Neuronal stem cell (in vitro differentiated cells): ENCODE measurements at regions not wholly inside any gene's neighbourhood (a gene's known extent, or its start where the extent isn't known, plus 50 kb on each side); places are given as distances from the start of the nearest gene placed in this dataset.
"Not testable (repeated sequence)": the region's sequence is repeated elsewhere in the genome, so short reads cannot be mapped to it uniquely, and the experiment has no call there.

ENCODE experiments used
- DNase-seq: peaks from one replicate; pipeline ENCODE4 v3.0.0-alpha.2; 2013; ENCODE audit warnings: low spot score
- H2AFZ ChIP-seq: one replicate; pipeline ENCODE4 v1.6.1; 2013; ENCODE audit warnings: mild to moderate bottlenecking, low read length, inconsistent platforms
- H2AK5ac ChIP-seq: 2 replicates; pipeline ENCODE4 v1.6.1; 2013; ENCODE audit warnings: low read depth, mild to moderate bottlenecking, inconsistent platforms, low read length, moderate library complexity, mixed read lengths
- H2BK120ac ChIP-seq: 2 replicates; pipeline ENCODE4 v1.6.1; 2013; ENCODE audit warnings: low read depth, mild to moderate bottlenecking, inconsistent platforms, low read length, moderate library complexity, mixed read lengths
- H2BK12ac ChIP-seq: one replicate; pipeline ENCODE4 v1.6.1; 2013; ENCODE audit warnings: low read length, inconsistent platforms
- H2BK15ac ChIP-seq: 2 replicates; pipeline ENCODE4 v1.6.1; 2013; ENCODE audit warnings: mild to moderate bottlenecking, low read length, inconsistent platforms, mixed read lengths
- H2BK5ac ChIP-seq: one replicate; pipeline ENCODE4 v1.6.1; 2013; ENCODE audit warnings: inconsistent platforms, mild to moderate bottlenecking, low read length, moderate library complexity
- H3K14ac ChIP-seq: one replicate; pipeline ENCODE4 v1.6.1; 2013; ENCODE audit warnings: low read length, inconsistent platforms
- H3K18ac ChIP-seq: 2 replicates; pipeline ENCODE4 v1.6.1; 2013; ENCODE audit warnings: low read length, inconsistent platforms
- H3K23ac ChIP-seq: 2 replicates; pipeline ENCODE4 v1.6.1; 2013; ENCODE audit warnings: low read depth, mild to moderate bottlenecking, mixed read lengths, low read length, inconsistent platforms; ENCODE audit not compliant: poor library complexity
- H3K27ac ChIP-seq: replicated peaks from 3 replicates; pipeline ENCODE4 v1.5.1; 2013; ENCODE audit warnings: low read length, inconsistent platforms
- H3K27me3 ChIP-seq, 3 experiments: 2 replicates each; pipeline ENCODE4 v1.6.1; 2013; ENCODE audit warnings: low read length in 3 of 3, mild to moderate bottlenecking in 2 of 3, inconsistent platforms in 1 of 3, low read depth in 1 of 3, mixed read lengths in 1 of 3, moderate library complexity in 1 of 3; ENCODE audit not compliant: control insufficient read depth in 3 of 3, insufficient read depth in 3 of 3
- H3K36me3 ChIP-seq, 2 donors: replicated peaks in 1 of 2; 2 replicates each; pipeline ENCODE4 v1.6.1; 2013; ENCODE audit warnings: low read length in 2 of 2; ENCODE audit not compliant: control insufficient read depth in 2 of 2, insufficient read depth in 2 of 2
- H3K4ac ChIP-seq: 2 replicates; pipeline ENCODE4 v1.6.1; 2013; ENCODE audit warnings: inconsistent platforms, mild to moderate bottlenecking, low read length, moderate library complexity
- H3K4me1 ChIP-seq, 2 donors: 1 replicate in 1 of 2; 2 replicates in 1 of 2; pipeline ENCODE4 v1.6.1; 2013; ENCODE audit warnings: low read length in 2 of 2, low read depth in 1 of 2; ENCODE audit not compliant: control insufficient read depth in 2 of 2, insufficient read depth in 1 of 2
- H3K4me2 ChIP-seq: one replicate; pipeline ENCODE4 v1.6.1; 2013; ENCODE audit warnings: mild to moderate bottlenecking, low read length, inconsistent platforms; ENCODE audit not compliant: insufficient read depth, poor library complexity, severe bottlenecking
- H3K4me3 ChIP-seq, 2 donors: 2 replicates each; pipeline ENCODE4 v1.5.1; 2013; ENCODE audit warnings: low read length in 2 of 2, mild to moderate bottlenecking in 2 of 2, inconsistent platforms in 1 of 2, moderate library complexity in 1 of 2
- H3K79me1 ChIP-seq: one replicate; pipeline ENCODE4 v1.6.1; 2013; ENCODE audit warnings: low read depth, mild to moderate bottlenecking, inconsistent platforms, low read length, moderate library complexity
- H3K9ac ChIP-seq: one replicate; pipeline ENCODE4 v1.6.1; 2013; ENCODE audit warnings: mild to moderate bottlenecking, low read depth, low read length, inconsistent platforms; ENCODE audit not compliant: poor library complexity
- H3K9me3 ChIP-seq, 2 donors: replicated peaks in 1 of 2; 2 replicates each; pipeline versions ENCODE3 to v1.6.1; 2013; ENCODE audit warnings: low read length in 2 of 2, mild to moderate bottlenecking in 2 of 2, inconsistent platforms in 1 of 2, low read depth in 1 of 2, mixed read lengths in 1 of 2, moderate library complexity in 1 of 2; ENCODE audit not compliant: control insufficient read depth in 2 of 2, insufficient read depth in 1 of 2
- H4K8ac ChIP-seq: one replicate; pipeline ENCODE4 v1.6.1; 2013; ENCODE audit warnings: low read depth, mild to moderate bottlenecking, inconsistent platforms, low read length, moderate library complexity
- H4K91ac ChIP-seq: one replicate; pipeline ENCODE4 v1.6.1; 2013; ENCODE audit warnings: low read length, low read depth, mild to moderate bottlenecking, inconsistent platforms; ENCODE audit not compliant: poor library complexity
- WGBS, 2 donors: extraction: QIAGEN DNeasy Blood & Tissue Kit; methylation state at CpG; one replicate each; pipeline ENCODE4 v1.1.7; 2013; ENCODE audit warnings: missing lambda C conversion rate in 2 of 2, mixed read lengths in 1 of 2; ENCODE audit not compliant: insufficient read length in 2 of 2, insufficient replicate concordance in 1 of 2; ENCODE audit errors: extremely low coverage in 2 of 2; 5-methylcytosine and 5-hydroxymethylcytosine counted together

DNA sequence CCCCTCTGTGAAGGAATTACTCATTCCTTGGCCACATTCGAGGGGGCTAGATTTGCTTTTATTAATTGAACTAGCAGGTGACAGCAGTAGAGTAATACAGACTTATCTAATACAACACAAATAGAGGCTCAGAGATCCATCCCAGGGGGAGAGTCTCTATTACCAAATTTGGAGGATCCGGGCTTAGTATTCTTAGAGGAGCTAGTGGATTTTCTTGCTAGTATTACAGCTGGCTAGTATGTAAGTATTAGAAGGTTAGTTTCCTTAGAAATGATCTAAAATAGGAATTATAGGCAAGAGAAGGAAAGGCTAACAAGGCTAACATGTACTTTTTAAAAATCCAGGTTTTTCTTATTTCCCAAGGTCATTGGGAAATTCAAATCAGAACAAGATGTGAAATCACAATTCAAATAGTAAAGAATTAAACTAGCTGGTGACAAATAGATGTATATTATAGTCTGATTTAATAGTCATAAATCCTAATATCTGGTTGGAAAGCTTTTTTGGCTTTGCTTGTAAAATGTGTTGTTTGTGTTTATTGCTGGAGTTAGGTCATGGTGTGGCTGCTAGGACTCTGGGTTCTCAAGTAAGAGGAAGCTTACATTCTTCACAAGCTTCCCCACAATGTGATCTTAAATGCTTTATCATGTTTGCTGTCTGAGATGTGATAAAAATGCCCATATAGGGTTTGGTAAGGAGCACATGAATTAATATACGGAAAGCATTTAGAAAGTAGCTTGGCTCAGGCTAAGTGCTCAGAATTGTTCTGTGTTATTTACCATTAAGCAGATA lies 160.4 kb upstream of the MPDZ start:
- Histone ChIP-seq H2AFZ (no peak overlapping the region), H2BK15ac (no peak overlapping the region), H4K91ac (no peak overlapping the region), H2BK5ac (no peak overlapping the region), H3K9me3 (no peaks in the 10 kb centered on the region), H3K79me1 (no peaks in the 10 kb centered on the region), H3K18ac (no peak overlapping the region), H3K27me3 (no peaks in the 10 kb centered on the region), H3K36me3 (no peaks in the 10 kb centered on the region), H3K4me3 (no peak overlapping the region), H3K4ac (no peak overlapping the region), H3K9ac (no peak overlapping the region), H3K27ac (no peak overlapping the region), H2BK12ac (no peak overlapping the region), H2BK120ac (no peak overlapping the region), H3K4me1 (peaks cover 0 to 8% of the 10 kb centered on the region in 2 donors), H3K23ac (no peak overlapping the region), H2AK5ac (no peak overlapping the region), H4K8ac (no peak overlapping the region), H3K4me2 (no peak overlapping the region), H3K14ac (no peak overlapping the region)
- no CpG with 5 or more reads among the region's 3 CpGs for WGBS, 2 donors
- no peak for DNase-seq

DNA sequence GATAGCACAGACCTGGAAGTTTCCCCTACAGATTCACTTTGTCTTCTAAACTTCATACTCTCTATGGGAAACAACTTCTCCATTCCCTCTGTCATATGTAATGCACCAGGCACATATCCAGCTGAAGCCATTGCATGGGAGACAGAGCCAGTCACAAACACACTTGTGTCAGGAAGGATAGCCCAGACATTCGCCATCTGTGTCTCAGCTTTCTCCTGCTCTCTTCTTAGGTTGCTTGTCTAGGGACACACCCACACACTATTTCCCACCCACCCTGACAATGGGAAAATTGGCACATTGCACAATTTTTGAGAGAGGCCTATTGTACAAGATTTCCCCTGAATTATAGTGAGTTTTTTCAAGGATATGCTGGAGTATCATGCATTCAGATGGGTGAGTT lies 158.4 kb upstream of the MPDZ start:
- H3K36me3 ChIP-seq, result no peaks in the 10 kb centered on the region
- no peak overlapping the region for H3K18ac ChIP-seq
- H3K4ac ChIP-seq, result no peak overlapping the region
- no peak overlapping the region for H4K91ac ChIP-seq
- no peak overlapping the region for H2BK120ac ChIP-seq
- H4K8ac ChIP-seq, result no peak overlapping the region
- WGBS, 2 donors, result no CpG with 5 or more reads among the region's 1 CpG
- H3K4me1 ChIP-seq, result no peaks in the 10 kb centered on the region
- no peak overlapping the region for H2BK15ac ChIP-seq
- H3K27me3 ChIP-seq, result no peaks in the 10 kb centered on the region
- H3K79me1 ChIP-seq, result no peaks in the 10 kb centered on the region
- no peak overlapping the region for H2BK5ac ChIP-seq
- H2BK12ac ChIP-seq, result no peak overlapping the region
- DNase-seq, result no peak
- no peak overlapping the region for H3K9ac ChIP-seq
- H3K23ac ChIP-seq, result no peak overlapping the region
- no peak overlapping the region for H2AK5ac ChIP-seq
- no peaks in the 10 kb centered on the region for H3K9me3 ChIP-seq
- H3K4me3 ChIP-seq, result no peak overlapping the region
- no peak overlapping the region for H3K27ac ChIP-seq
- no peak overlapping the region for H3K14ac ChIP-seq
- H2AFZ ChIP-seq, result no peak overlapping the region
- H3K4me2 ChIP-seq, result no peak overlapping the region

DNA sequence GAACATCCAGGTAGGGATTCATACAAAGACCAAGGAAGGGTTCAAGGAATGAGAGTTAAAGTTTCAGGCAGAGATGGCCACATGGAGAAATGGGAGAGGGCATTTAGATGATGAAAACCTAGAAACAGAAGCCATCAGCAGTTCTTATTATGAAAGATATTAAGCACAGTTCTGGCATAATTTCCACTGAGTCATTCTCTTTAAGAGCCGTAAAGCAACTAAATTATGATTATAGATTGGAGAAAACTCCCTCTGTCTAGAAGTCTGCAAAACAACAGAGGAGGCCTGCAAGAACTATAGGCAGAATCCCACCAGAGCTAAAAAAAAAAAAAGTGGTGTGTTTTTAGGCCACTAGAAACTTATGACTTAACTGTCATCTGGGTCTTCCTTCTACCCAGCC lies 157.1 kb upstream of the MPDZ start:
- H3K4me2 ChIP-seq, result no peak overlapping the region
- no peak overlapping the region for H3K23ac ChIP-seq
- H3K14ac ChIP-seq, result no peak overlapping the region
- no peak overlapping the region for H2AFZ ChIP-seq
- H3K9me3 ChIP-seq, result no peaks in the 10 kb centered on the region
- no peak overlapping the region for H2BK15ac ChIP-seq
- no peaks in the 10 kb centered on the region for H3K4me1 ChIP-seq
- no peak for DNase-seq
- no peaks in the 10 kb centered on the region for H3K79me1 ChIP-seq
- no peak overlapping the region for H2BK120ac ChIP-seq
- H2BK12ac ChIP-seq, result no peak overlapping the region
- no peak overlapping the region for H4K8ac ChIP-seq
- no peak overlapping the region for H3K9ac ChIP-seq
- WGBS, 2 donors, result no CpG with 5 or more reads among the region's 1 CpG
- H2AK5ac ChIP-seq, result no peak overlapping the region
- no peaks in the 10 kb centered on the region for H3K36me3 ChIP-seq
- no peak overlapping the region for H3K27ac ChIP-seq
- H3K27me3 ChIP-seq, result no peaks in the 10 kb centered on the region
- no peak overlapping the region for H3K4ac ChIP-seq
- H3K4me3 ChIP-seq, result no peak overlapping the region
- H2BK5ac ChIP-seq, result no peak overlapping the region
- H3K18ac ChIP-seq, result no peak overlapping the region
- no peak overlapping the region for H4K91ac ChIP-seq

DNA sequence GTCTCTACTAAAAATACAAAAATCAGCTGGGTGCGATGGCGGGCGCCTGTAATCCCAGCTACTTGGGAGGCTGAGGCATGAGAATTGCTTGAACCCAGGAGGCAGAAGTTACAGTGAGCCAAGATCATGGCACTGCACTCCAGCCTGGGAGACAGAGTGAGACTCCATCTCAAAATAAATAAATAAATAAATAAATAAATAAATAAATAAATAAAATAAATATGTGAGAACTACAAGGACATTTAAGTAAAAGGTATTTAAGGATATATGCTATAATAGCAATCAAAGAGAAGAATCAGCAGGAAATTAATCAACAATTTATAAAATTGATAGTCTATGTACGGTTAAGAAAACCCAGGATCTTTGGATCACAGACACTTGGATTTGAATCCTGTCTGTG lies 154.0 kb upstream of the MPDZ start:
- not testable (repeated sequence) for H3K27me3 ChIP-seq, H2BK120ac ChIP-seq, H3K36me3 ChIP-seq, H3K23ac ChIP-seq, H3K18ac ChIP-seq, H3K27ac ChIP-seq, DNase-seq, H3K9ac ChIP-seq, H2AK5ac ChIP-seq, H2AFZ ChIP-seq, H3K9me3 ChIP-seq, H3K4me1 ChIP-seq, H3K4ac ChIP-seq, H3K14ac ChIP-seq, H3K4me2 ChIP-seq, H3K4me3 ChIP-seq, H2BK5ac ChIP-seq, H3K79me1 ChIP-seq, H4K91ac ChIP-seq, H2BK15ac ChIP-seq, H4K8ac ChIP-seq, H2BK12ac ChIP-seq
- WGBS, 2 donors, result no CpG with 5 or more reads among the region's 4 CpGs
